SHP77 treated with DMSO at 0.1 percent for 48 hours (cell line): ENCODE measurements at regions not wholly inside any gene's neighbourhood (a gene's known extent, or its start where the extent isn't known, plus 50 kb on each side); places are given as distances from the start of the nearest gene placed in this dataset.
"Not testable (repeated sequence)": the region's sequence is repeated elsewhere in the genome, so short reads cannot be mapped to it uniquely, and the experiment has no call there.

Source experiments
- DNase-seq: peaks from one replicate; lab custom pipeline; 2025; lab: John Stamatoyannopoulos, UW

DNA sequence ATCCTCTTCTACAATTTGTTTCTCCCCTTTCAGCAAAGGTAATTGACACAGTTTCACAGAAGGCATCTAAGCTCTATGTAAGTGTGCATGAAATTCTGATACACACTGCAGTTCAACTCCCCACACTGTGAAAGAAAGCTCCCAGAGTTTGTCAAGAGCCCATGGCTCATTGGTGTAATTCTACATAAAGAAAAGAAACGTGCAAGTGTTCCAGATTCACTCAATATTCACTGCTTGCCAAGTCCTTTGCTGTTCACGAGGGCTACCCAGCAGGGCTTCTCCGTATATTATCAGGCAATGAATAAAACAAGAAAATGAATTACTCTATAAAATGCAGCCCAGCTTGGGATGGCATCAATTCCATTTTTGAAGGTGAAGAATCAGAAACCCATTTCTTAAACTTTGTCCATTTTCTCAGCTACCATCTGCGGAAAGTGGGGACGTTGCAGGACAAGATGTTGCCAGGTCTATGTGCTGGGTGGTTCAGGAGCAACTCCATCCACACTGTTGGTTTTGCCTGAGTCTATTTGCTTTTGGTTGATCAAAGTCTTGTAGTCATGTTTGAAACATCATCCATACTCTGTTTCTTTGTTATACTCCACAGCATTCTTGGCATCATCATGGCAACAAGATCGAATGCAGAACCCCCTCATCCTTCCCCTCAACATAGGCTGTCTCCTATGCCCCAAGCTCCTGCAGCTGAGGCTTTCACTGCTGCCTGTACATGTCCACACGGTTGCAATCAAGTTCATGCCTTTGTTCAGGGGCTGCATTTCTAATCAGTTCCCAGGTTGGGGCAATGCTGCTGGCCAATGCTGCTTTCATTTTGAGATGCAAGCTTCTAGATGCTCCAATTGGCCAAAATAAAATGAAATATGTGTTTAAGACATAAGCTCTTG is 301.8 kb downstream of the MED10 start:
- no peak for DNase-seq

DNA sequence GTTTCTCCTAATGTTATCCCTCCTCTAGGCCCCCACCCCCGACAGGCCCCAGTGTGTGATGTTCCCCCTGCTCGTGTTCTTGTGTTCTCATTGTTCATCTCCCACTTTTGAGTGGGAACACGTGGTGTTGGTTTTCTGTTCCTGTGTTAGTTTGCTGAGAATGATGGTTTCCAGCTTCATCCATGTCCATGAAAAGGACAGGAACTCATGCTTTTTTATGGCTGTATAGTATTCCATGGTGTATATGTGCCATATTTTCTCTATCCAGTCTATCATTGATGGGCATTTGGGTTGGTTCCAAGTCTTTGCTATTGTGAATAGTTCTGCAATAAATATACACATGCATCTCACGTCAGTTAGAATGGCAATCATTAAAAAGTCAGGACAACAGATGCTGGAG is 305.9 kb downstream of the MED10 start:
- not testable (repeated sequence) for DNase-seq

GRCh38 chr5:6069496-6070185 is 308.7 kb downstream of the MED10 start:
- DNase-seq: no peak

DNA sequence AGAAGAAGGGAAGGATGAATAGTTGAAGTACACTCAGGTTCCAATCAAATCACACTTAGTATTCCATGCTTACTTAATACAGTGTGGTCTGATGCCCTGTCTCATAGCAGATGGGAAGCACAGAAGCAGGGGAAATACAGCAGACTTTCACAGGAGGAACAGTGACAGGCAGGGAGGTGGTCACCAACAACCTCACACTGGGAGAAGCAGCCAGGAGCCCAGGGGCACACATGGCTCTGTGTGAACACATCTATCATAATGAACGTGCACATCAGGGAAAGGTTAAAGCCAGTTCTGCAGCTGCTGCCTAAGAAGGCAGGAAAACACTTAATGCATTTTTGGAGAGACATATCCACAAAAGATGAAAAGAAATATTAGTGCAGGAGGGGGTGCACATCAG is 312.3 kb downstream of the MED10 start:
- DNase-seq: no peak

- DNase-seq: no peak
Observed at GRCh38 chr5:6059137-6059800, 319.1 kb downstream of the MED10 start.

- DNase-seq: no peak
Observed at GRCh38 chr5:6058055-6058715, 320.2 kb downstream of the MED10 start.

DNA sequence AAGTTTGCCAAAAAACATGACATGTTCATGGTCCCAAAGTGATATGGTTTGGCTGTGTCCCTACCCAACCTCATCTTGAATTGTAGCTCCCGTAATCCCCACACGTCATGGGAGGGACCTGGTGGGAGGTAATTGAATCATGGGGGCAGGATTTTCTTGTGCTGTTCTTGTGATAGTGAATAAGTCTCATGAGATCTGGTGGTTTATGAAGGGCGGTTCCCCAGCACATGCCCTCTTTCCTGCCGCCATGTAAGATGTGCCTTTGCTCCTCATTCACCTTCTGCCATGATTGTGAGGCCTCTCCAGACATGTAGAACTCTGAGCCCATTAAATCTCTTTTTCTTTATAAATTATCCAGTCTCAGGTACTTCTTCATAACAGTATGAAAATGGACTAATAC is 322.1 kb downstream of the MED10 start:
- no peak for DNase-seq

DNA sequence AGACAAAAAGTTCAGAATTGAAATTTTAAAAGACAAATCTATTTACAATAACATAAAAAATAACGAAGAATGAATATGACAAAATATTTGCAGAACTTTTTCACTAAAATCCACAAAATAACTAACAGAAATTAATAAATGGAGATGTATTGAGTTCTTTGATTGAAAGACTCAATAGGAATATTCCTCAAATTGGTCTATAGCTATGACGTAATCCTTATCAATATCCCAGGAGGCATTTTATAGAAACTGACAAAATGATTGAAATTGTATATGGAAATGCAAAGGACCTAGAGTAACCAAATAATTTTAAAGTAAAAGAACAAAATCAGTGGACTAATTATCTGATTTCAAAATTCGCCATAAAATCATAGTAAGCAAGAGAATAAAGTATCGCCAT is 328.7 kb downstream of the MED10 start:
- no peak for DNase-seq

- no peak for DNase-seq
Observed at GRCh38 chr5:6048746-6049145, 329.6 kb downstream of the MED10 start.

DNA sequence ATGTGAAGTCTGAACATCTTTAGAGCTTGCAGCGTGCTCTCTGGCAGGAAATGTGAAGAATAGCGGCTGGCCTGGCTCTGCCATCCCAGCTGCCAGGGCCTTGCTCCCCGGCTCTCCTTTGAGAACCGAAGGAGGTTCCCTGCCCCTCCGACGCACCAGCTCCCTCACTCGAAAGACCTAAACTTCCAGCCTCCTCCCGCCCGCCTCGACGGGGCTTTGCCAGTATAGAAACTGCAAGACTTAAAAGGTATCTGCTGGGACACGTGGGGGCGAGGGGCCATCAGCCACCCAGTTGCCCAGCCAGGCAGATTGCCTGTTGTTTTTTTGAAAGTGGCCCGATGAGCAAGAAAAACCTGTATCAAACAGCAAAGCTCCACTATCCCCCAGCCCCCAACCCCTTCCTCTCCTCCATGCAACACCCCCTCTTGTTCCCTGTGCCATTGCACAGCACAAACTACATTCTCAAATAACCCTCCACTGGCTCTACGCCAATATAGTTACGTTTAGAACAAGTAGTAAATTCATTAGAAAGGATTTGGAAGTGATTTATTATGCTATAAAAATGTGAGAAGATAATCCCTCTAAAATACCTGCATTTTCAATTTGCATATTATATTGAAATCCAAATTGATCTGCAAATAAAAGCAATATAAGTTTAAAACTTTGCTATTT is 331.9 kb downstream of the MED10 start:
- no peak for DNase-seq

DNA sequence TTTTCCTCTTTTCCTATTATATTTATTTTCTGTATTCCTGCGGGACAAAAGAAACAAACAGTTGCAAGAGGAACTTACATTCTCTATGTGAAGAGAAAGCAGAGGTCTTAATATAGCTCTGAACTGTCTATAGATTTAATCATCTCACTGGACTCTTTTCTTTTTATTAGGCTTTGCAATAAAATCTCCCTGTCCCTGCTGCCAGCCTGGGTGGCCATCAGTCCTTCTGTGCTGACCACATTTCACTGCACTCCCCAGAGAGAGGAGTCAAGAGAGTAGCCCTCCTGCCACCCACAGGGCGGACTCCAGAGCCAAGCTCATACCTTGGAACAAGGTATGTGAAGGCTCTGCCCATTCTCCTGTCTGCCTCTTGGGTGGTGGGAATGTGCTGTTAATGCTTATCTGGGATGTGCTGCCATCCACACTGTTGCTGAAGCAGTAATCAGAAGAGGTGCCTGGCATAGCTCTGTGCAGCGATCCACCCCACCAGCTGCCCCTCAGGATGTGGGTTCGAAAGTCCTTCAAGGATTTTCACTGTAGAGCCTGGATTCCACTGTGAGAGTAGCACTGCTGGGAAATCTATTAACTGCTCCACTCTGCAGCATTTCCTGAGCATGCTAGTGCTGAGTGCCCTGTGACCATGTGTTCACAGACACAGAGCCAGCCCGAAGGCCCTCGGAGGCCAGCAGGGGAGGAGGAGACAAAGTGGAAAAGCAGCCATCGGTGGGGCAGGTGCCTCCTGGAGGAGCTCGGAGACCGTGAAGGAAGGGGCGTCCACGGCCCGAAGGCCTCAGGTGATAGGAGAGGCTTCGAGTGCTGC is 334.6 kb downstream of the MED10 start:
- DNase-seq: no peak

- DNase-seq: no peak
Observed at GRCh38 chr5:6041977-6042550, 336.3 kb downstream of the MED10 start.

- DNase-seq: no peak
Observed at GRCh38 chr5:6039111-6039510, 339.2 kb downstream of the MED10 start.

GRCh38 chr5:6036006-6036405 is 342.3 kb downstream of the MED10 start:
- no peak for DNase-seq

DNA sequence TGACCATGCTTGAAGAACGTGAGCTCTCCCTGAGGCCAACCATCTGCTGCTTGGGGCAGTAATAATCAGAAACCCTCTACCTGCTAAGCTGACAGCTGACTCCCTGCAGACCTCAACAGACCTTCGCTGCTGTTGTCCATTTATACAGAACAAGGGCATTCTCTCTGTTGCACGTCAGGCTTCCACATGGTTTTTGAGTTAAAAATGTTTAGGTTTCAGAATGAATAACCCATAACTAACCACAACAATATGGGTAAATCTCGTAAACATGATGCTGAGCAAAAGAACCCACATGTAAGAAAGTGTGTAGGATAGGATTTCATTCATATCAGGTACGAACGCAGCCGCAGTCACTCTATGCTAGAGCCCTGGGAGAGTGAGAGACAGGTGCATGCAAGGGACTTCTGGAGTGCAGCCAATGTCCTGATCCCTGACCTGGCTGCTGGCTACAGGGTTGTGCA is 348.5 kb downstream of the MED10 start:
- no peak for DNase-seq

DNA sequence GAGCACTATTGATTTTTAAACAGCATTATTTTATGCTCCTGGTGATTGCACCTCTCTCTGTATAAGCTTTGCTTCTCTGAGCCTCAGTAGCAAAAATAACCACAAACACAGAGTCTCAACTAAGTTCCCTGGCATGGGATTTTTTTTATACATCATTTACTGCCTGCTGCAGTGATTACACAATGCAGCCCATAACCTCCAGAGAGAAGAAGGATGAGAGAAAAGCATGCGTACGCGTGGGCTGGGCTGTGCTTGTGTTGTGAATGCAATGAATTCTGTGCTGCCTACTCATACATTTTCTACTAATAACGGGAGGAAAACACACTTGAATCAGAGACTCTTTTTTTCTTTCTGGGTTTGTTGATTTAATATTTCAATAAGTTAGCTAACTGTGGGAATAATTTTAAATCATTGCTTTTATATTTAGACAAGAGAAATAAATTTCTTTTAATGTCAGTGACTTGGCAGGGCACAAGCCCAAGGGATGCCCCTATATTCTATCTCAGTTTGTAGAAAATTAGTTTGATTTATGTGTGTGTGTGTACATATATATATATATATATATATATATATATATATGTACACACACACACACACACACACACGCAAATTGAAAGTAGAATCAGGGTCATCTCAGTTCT is 351.5 kb downstream of the MED10 start:
- DNase-seq: no peak

DNA sequence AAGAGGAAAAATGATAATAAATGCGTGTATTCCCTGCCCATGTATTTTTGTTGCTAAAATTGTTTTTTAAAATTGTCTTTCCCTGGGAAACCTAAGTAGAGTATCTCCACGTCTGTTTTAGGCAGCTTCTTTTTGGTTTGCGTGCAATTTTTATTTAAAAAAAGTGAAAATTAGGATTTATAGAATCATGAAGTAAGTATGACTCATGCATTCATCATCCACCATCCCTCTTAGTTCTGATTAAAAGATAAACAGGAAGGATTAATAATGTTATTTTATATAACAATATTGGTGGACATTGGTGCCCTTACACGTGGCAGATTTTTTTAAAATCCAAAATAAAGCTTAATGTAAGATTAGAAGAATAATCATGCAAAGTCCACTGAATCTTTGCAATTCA is 358.7 kb downstream of the MED10 start:
- DNase-seq: no peak

DNA sequence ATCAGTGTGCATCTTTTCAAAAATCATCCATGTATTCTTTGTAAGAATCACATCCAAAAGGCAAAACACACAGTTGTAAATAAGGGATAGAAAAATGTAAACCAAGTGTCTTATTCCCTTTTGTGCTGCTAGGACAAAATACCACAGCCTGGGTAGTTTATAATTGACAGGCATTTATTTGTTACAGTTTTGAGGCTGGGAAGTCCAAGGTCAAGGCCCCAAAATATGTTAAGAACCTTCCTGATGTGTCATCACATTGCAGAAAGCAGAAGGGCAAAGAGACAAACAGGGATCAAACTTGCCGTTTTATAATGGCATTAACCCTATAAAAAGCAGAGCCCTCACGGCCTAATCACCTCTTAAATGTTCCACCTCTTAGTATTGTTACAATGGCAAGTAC is 364.8 kb downstream of the MED10 start:
- DNase-seq: no peak

- no peak for DNase-seq
Observed at GRCh38 chr5:6011199-6011598, 367.1 kb downstream of the MED10 start.

DNA sequence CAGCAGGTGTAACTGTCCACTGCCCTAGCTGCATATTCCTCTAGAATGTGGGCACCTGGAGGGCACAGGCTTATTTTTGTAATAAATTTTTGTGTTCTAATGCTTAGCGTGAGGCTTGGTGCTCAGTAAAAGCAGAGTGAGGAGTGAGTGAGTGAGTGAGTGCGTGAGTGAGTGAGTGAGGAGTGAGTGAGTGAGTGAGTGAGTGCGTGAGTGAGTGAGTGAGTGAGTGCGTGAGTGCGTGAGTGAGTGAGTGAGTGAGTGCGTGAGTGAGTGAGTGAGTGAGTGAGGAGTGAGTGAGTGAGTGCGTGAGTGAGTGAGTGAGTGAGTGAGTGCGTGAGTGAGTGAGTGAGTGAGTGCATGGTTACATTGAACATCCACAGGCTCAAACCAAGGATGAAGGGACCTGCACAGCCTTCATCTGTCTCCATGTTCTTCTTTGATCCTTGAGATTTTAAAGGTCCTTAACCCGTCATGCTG is 371.5 kb downstream of the MED10 start:
- no peak for DNase-seq
